ENCODE measurements at regions not wholly inside any gene's neighbourhood (a gene's known extent, or its start where the extent isn't known, plus 50 kb on each side); places are given as distances from the start of the nearest gene placed in this dataset.
"Not testable (repeated sequence)": the region's sequence is repeated elsewhere in the genome, so short reads cannot be mapped to it uniquely, and the experiment has no call there.

- no peaks in the 10 kb centered on the region for H3K27me3 ChIP-seq (ENCODE audit: insufficient read depth, low read length)
- no peak for TF ChIP-seq CTCF (IDR thresholded peaks at IDR 0.05; ENCODE audit: extremely low read depth, low read depth, low read length)
- H3K36me3 ChIP-seq (ENCODE audit: insufficient read depth, low read length) = no peaks in the 10 kb centered on the region
- no peak overlapping the region for H3K4me2 ChIP-seq (ENCODE audit: insufficient read depth, low read length)
- H2AFZ ChIP-seq (ENCODE audit: low read length) = no peak overlapping the region
- H3K4me3 ChIP-seq (ENCODE audit: insufficient read depth, low read length) = no peak overlapping the region
- no peaks in the 10 kb centered on the region for H3K4me1 ChIP-seq (ENCODE audit: insufficient read depth, low read length)
- no peaks in the 10 kb centered on the region for H3K9me3 ChIP-seq (ENCODE audit: low read depth, low read length)
- H3K27ac ChIP-seq (ENCODE audit: low read depth, low read length) = no peak overlapping the region
- H3K79me2 ChIP-seq (ENCODE audit: insufficient read depth, low read length) = no peaks in the 10 kb centered on the region
- DNase-seq (ENCODE audit: insufficient read length, low spot score, missing footprints) = no peak
- H4K20me1 ChIP-seq (ENCODE audit: insufficient read depth, low read length) = no peaks in the 10 kb centered on the region
Observed at GRCh38 chr7:145784809-145785780, 331.5 kb upstream of the CNTNAP2 start.

GRCh38 chr7:145781388-145781787 is 335.2 kb upstream of the CNTNAP2 start:
- H3K36me3 ChIP-seq (ENCODE audit: insufficient read depth, low read length) = not testable (repeated sequence)

GRCh38 chr7:145779140-145779539 is 337.5 kb upstream of the CNTNAP2 start:
- H3K27me3 ChIP-seq (ENCODE audit: insufficient read depth, low read length) = no peaks in the 10 kb centered on the region
- H3K79me2 ChIP-seq (ENCODE audit: insufficient read depth, low read length) = no peaks in the 10 kb centered on the region
- H3K4me1 ChIP-seq (ENCODE audit: insufficient read depth, low read length) = no peaks in the 10 kb centered on the region
- no peak overlapping the region for H2AFZ ChIP-seq (ENCODE audit: low read length)
- H3K9me3 ChIP-seq (ENCODE audit: low read depth, low read length) = no peaks in the 10 kb centered on the region
- H3K27ac ChIP-seq (ENCODE audit: low read depth, low read length) = no peak overlapping the region
- no peak for TF ChIP-seq CTCF (IDR thresholded peaks at IDR 0.05; ENCODE audit: extremely low read depth, low read depth, low read length)
- H3K36me3 ChIP-seq (ENCODE audit: insufficient read depth, low read length) = no peaks in the 10 kb centered on the region
- no peak overlapping the region for H3K4me3 ChIP-seq (ENCODE audit: insufficient read depth, low read length)
- DNase-seq (ENCODE audit: insufficient read length, low spot score, missing footprints) = no peak
- no peaks in the 10 kb centered on the region for H4K20me1 ChIP-seq (ENCODE audit: insufficient read depth, low read length)
- no peak overlapping the region for H3K4me2 ChIP-seq (ENCODE audit: insufficient read depth, low read length)

More at GRCh38 chr7:145781388-145781787, 335.2 kb upstream of the CNTNAP2 start:
- not testable (repeated sequence) for H3K4me1 ChIP-seq (ENCODE audit: insufficient read depth, low read length); H3K27ac ChIP-seq (ENCODE audit: low read depth, low read length); H3K27me3 ChIP-seq (ENCODE audit: insufficient read depth, low read length); H2AFZ ChIP-seq (ENCODE audit: low read length); H3K4me3 ChIP-seq (ENCODE audit: insufficient read depth, low read length); H3K9me3 ChIP-seq (ENCODE audit: low read depth, low read length); H3K79me2 ChIP-seq (ENCODE audit: insufficient read depth, low read length); H4K20me1 ChIP-seq (ENCODE audit: insufficient read depth, low read length); DNase-seq (ENCODE audit: insufficient read length, low spot score, missing footprints); H3K4me2 ChIP-seq (ENCODE audit: insufficient read depth, low read length)

GRCh38 chr7:145774777-145775176 is 341.8 kb upstream of the CNTNAP2 start:
- no peaks in the 10 kb centered on the region for H3K9me3 ChIP-seq (ENCODE audit: low read depth, low read length)
- DNase-seq (ENCODE audit: insufficient read length, low spot score, missing footprints) = no peak

More at GRCh38 chr7:145774777-145775176, 341.8 kb upstream of the CNTNAP2 start:
- Histone ChIP-seq H3K4me1 (ENCODE audit: insufficient read depth, low read length) (no peaks in the 10 kb centered on the region), H3K27ac (ENCODE audit: low read depth, low read length) (no peak overlapping the region), H4K20me1 (ENCODE audit: insufficient read depth, low read length) (no peaks in the 10 kb centered on the region), H3K4me2 (ENCODE audit: insufficient read depth, low read length) (no peak overlapping the region), H3K79me2 (ENCODE audit: insufficient read depth, low read length) (no peaks in the 10 kb centered on the region), H3K27me3 (ENCODE audit: insufficient read depth, low read length) (no peaks in the 10 kb centered on the region), H3K36me3 (ENCODE audit: insufficient read depth, low read length) (no peaks in the 10 kb centered on the region), H2AFZ (ENCODE audit: low read length) (no peak overlapping the region), H3K4me3 (ENCODE audit: insufficient read depth, low read length) (no peak overlapping the region)
- TF ChIP-seq CTCF (IDR thresholded peaks at IDR 0.05; ENCODE audit: extremely low read depth, low read depth, low read length) = no peak

All from osteoblast (primary cell).